GM19043 (cell line): ENCODE measurements at regions not wholly inside any gene's neighbourhood (a gene's known extent, or its start where the extent isn't known, plus 50 kb on each side); places are given as distances from the start of the nearest gene placed in this dataset.

Source experiments
- ATAC-seq: cut with Tn5 transposase; IDR thresholded peaks from one replicate; pipeline ENCODE4 v1.9.1; 2021; ENCODE audit warnings: low read depth; ENCODE audit not compliant: unreplicated experiment

GRCh38 chr16:59405802-59406201 lies 671.7 kb upstream of the GOT2 start:
- ATAC-seq, result no peak

- no peak for ATAC-seq
Measured at GRCh38 chr16:59404509-59404908, 670.4 kb upstream of the GOT2 start.

- no peak for ATAC-seq
Measured at GRCh38 chr16:59400830-59401229, 666.7 kb upstream of the GOT2 start.

- no peak for ATAC-seq
Measured at GRCh38 chr16:59397638-59398037, 663.5 kb upstream of the GOT2 start.

GRCh38 chr16:59394526-59394925 lies 660.4 kb upstream of the GOT2 start:
- ATAC-seq, result no peak

GRCh38 chr16:59392911-59393310 lies 658.8 kb upstream of the GOT2 start:
- no peak for ATAC-seq

GRCh38 chr16:59391617-59392364 lies 657.7 kb upstream of the GOT2 start:
- no peak for ATAC-seq

- no peak for ATAC-seq
Measured at GRCh38 chr16:59385959-59386358, 651.8 kb upstream of the GOT2 start.

- ATAC-seq, result no peak
Measured at GRCh38 chr16:59385491-59385890, 651.4 kb upstream of the GOT2 start.

GRCh38 chr16:59373632-59374031 lies 639.5 kb upstream of the GOT2 start:
- no peak for ATAC-seq

- ATAC-seq, result no peak
Measured at GRCh38 chr16:59370717-59371116, 636.6 kb upstream of the GOT2 start.

GRCh38 chr16:59369523-59369922 lies 635.4 kb upstream of the GOT2 start:
- ATAC-seq, result no peak

- no peak for ATAC-seq
Measured at GRCh38 chr16:59368586-59368985, 634.5 kb upstream of the GOT2 start.

- no peak for ATAC-seq
Measured at GRCh38 chr16:59356709-59357108, 622.6 kb upstream of the GOT2 start.

- ATAC-seq, result no peak
Measured at GRCh38 chr16:59356144-59356543, 622.0 kb upstream of the GOT2 start.

- ATAC-seq, result no peak
Measured at GRCh38 chr16:59355704-59356103, 621.6 kb upstream of the GOT2 start.

GRCh38 chr16:59351305-59351903 lies 617.3 kb upstream of the GOT2 start:
- no peak for ATAC-seq

- no peak for ATAC-seq
Measured at GRCh38 chr16:59350670-59351069, 616.6 kb upstream of the GOT2 start.

GRCh38 chr16:59342669-59343068 lies 608.6 kb upstream of the GOT2 start:
- ATAC-seq, result no peak

GRCh38 chr16:59341368-59341767 lies 607.3 kb upstream of the GOT2 start:
- no peak for ATAC-seq

GRCh38 chr16:59339871-59340270 lies 605.8 kb upstream of the GOT2 start:
- ATAC-seq, result no peak

GRCh38 chr16:59336136-59336695 lies 602.1 kb upstream of the GOT2 start:
- no peak for ATAC-seq
